ENCODE measurements at regions not wholly inside any gene's neighbourhood (a gene's known extent, or its start where the extent isn't known, plus 50 kb on each side); places are given as distances from the start of the nearest gene placed in this dataset.
"Not testable (repeated sequence)": the region's sequence is repeated elsewhere in the genome, so short reads cannot be mapped to it uniquely, and the experiment has no call there.

- Mint-ChIP-seq H3K36me3 (ENCODE audit: low read depth) (no peaks in the 10 kb centered on the region), H3K4me3 (no peak overlapping the region), H3K4me1 (ENCODE audit: low read depth) (no peaks in the 10 kb centered on the region), H3K9me3 (no peaks in the 10 kb centered on the region), H3K27me3 (ENCODE audit: low read depth) (peaks cover 27% of the 10 kb centered on the region), H3K27ac (no peak overlapping the region)
These were observed 170.2 kb downstream of the RGS9 start for GRCh38 chr17:65307081-65307960.

- Mint-ChIP-seq H3K4me3 (no peak overlapping the region), H3K27ac (no peak overlapping the region), H3K4me1 (ENCODE audit: low read depth) (no peaks in the 10 kb centered on the region), H3K36me3 (ENCODE audit: low read depth) (no peaks in the 10 kb centered on the region), H3K9me3 (no peaks in the 10 kb centered on the region), H3K27me3 (ENCODE audit: low read depth) (peaks cover 14% of the 10 kb centered on the region)
These were observed 168.6 kb downstream of the RGS9 start for GRCh38 chr17:65305778-65306177.

- H3K27ac Mint-ChIP-seq = no peak overlapping the region
- no peaks in the 10 kb centered on the region for H3K9me3 Mint-ChIP-seq
- no peaks in the 10 kb centered on the region for H3K4me1 Mint-ChIP-seq (ENCODE audit: low read depth)
- no peaks in the 10 kb centered on the region for H3K36me3 Mint-ChIP-seq (ENCODE audit: low read depth)
- no peak overlapping the region for H3K4me3 Mint-ChIP-seq
- H3K27me3 Mint-ChIP-seq (ENCODE audit: low read depth) = peaks cover 11% of the 10 kb centered on the region
These were observed 167.9 kb downstream of the RGS9 start for GRCh38 chr17:65305116-65305515.

GRCh38 chr17:65301882-65302281, 164.7 kb downstream of the RGS9 start:
- not testable (repeated sequence) for H3K27ac Mint-ChIP-seq; H3K9me3 Mint-ChIP-seq; H3K4me3 Mint-ChIP-seq; H3K36me3 Mint-ChIP-seq (ENCODE audit: low read depth); H3K4me1 Mint-ChIP-seq (ENCODE audit: low read depth)
- peaks cover 11% of the 10 kb centered on the region for H3K27me3 Mint-ChIP-seq (ENCODE audit: low read depth)

GRCh38 chr17:65301184-65301583, 164.0 kb downstream of the RGS9 start:
- Mint-ChIP-seq H3K36me3 (ENCODE audit: low read depth) (no peaks in the 10 kb centered on the region), H3K27me3 (ENCODE audit: low read depth) (peaks cover 11% of the 10 kb centered on the region), H3K4me1 (ENCODE audit: low read depth) (no peaks in the 10 kb centered on the region), H3K4me3 (no peak overlapping the region), H3K27ac (no peak overlapping the region), H3K9me3 (no peaks in the 10 kb centered on the region)

- no peaks in the 10 kb centered on the region for H3K36me3 Mint-ChIP-seq (ENCODE audit: low read depth)
- no peaks in the 10 kb centered on the region for H3K4me1 Mint-ChIP-seq (ENCODE audit: low read depth)
- H3K9me3 Mint-ChIP-seq = no peaks in the 10 kb centered on the region
- peaks cover 13% of the 10 kb centered on the region for H3K27me3 Mint-ChIP-seq (ENCODE audit: low read depth)
- no peak overlapping the region for H3K27ac Mint-ChIP-seq
- H3K4me3 Mint-ChIP-seq = no peak overlapping the region
These were observed 160.7 kb downstream of the RGS9 start for GRCh38 chr17:65297916-65298315.

GRCh38 chr17:65297384-65297783, 160.2 kb downstream of the RGS9 start:
- H3K4me3 Mint-ChIP-seq = no peak overlapping the region
- H3K4me1 Mint-ChIP-seq (ENCODE audit: low read depth) = no peaks in the 10 kb centered on the region
- H3K36me3 Mint-ChIP-seq (ENCODE audit: low read depth) = no peaks in the 10 kb centered on the region
- peaks cover 7% of the 10 kb centered on the region for H3K27me3 Mint-ChIP-seq (ENCODE audit: low read depth)
- H3K9me3 Mint-ChIP-seq = no peaks in the 10 kb centered on the region
- no peak overlapping the region for H3K27ac Mint-ChIP-seq

- no peak overlapping the region for H3K4me3 Mint-ChIP-seq
- H3K36me3 Mint-ChIP-seq (ENCODE audit: low read depth) = no peaks in the 10 kb centered on the region
- H3K9me3 Mint-ChIP-seq = no peaks in the 10 kb centered on the region
- H3K27me3 Mint-ChIP-seq (ENCODE audit: low read depth) = peaks cover 5% of the 10 kb centered on the region
- no peak overlapping the region for H3K27ac Mint-ChIP-seq
- H3K4me1 Mint-ChIP-seq (ENCODE audit: low read depth) = no peaks in the 10 kb centered on the region
These were observed 157.1 kb downstream of the RGS9 start for GRCh38 chr17:65294181-65294719.

GRCh38 chr17:65293584-65294180, 156.5 kb downstream of the RGS9 start:
- H3K4me3 Mint-ChIP-seq = no peak overlapping the region
- no peaks in the 10 kb centered on the region for H3K36me3 Mint-ChIP-seq (ENCODE audit: low read depth)
- no peak overlapping the region for H3K27ac Mint-ChIP-seq
- no peaks in the 10 kb centered on the region for H3K4me1 Mint-ChIP-seq (ENCODE audit: low read depth)
- H3K9me3 Mint-ChIP-seq = no peaks in the 10 kb centered on the region
- peaks cover 5% of the 10 kb centered on the region for H3K27me3 Mint-ChIP-seq (ENCODE audit: low read depth)

GRCh38 chr17:65292430-65292829, 155.3 kb downstream of the RGS9 start:
- Mint-ChIP-seq H3K27me3 (ENCODE audit: low read depth) (peaks cover 5% of the 10 kb centered on the region), H3K9me3 (no peaks in the 10 kb centered on the region), H3K27ac (no peak overlapping the region), H3K36me3 (ENCODE audit: low read depth) (no peaks in the 10 kb centered on the region), H3K4me1 (ENCODE audit: low read depth) (no peaks in the 10 kb centered on the region), H3K4me3 (no peak overlapping the region)

- not testable (repeated sequence) for H3K36me3 Mint-ChIP-seq (ENCODE audit: low read depth); H3K27ac Mint-ChIP-seq; H3K4me3 Mint-ChIP-seq; H3K4me1 Mint-ChIP-seq (ENCODE audit: low read depth); H3K9me3 Mint-ChIP-seq; H3K27me3 Mint-ChIP-seq (ENCODE audit: low read depth)
These were observed 154.1 kb downstream of the RGS9 start for GRCh38 chr17:65291301-65291700.

- no peak overlapping the region for H3K27ac Mint-ChIP-seq
- no peaks in the 10 kb centered on the region for H3K4me1 Mint-ChIP-seq (ENCODE audit: low read depth)
- H3K27me3 Mint-ChIP-seq (ENCODE audit: low read depth) = peaks cover 10% of the 10 kb centered on the region
- no peak overlapping the region for H3K4me3 Mint-ChIP-seq
- no peaks in the 10 kb centered on the region for H3K9me3 Mint-ChIP-seq
- H3K36me3 Mint-ChIP-seq (ENCODE audit: low read depth) = no peaks in the 10 kb centered on the region
These were observed 153.4 kb downstream of the RGS9 start for GRCh38 chr17:65290616-65291015.

GRCh38 chr17:65290056-65290455, 152.9 kb downstream of the RGS9 start:
- Mint-ChIP-seq H3K27me3 (ENCODE audit: low read depth) (peaks cover 10% of the 10 kb centered on the region), H3K36me3 (ENCODE audit: low read depth) (no peaks in the 10 kb centered on the region), H3K4me1 (ENCODE audit: low read depth) (no peaks in the 10 kb centered on the region), H3K27ac (no peak overlapping the region), H3K4me3 (no peak overlapping the region), H3K9me3 (no peaks in the 10 kb centered on the region)

GRCh38 chr17:65287040-65287439, 149.9 kb downstream of the RGS9 start:
- no peaks in the 10 kb centered on the region for H3K36me3 Mint-ChIP-seq (ENCODE audit: low read depth)
- no peak overlapping the region for H3K27ac Mint-ChIP-seq
- peaks cover 9% of the 10 kb centered on the region for H3K27me3 Mint-ChIP-seq (ENCODE audit: low read depth)
- H3K4me1 Mint-ChIP-seq (ENCODE audit: low read depth) = no peaks in the 10 kb centered on the region
- H3K9me3 Mint-ChIP-seq = no peaks in the 10 kb centered on the region
- H3K4me3 Mint-ChIP-seq = no peak overlapping the region

- no peak overlapping the region for H3K4me3 Mint-ChIP-seq
- peaks cover 9% of the 10 kb centered on the region for H3K27me3 Mint-ChIP-seq (ENCODE audit: low read depth)
- no peak overlapping the region for H3K27ac Mint-ChIP-seq
- H3K9me3 Mint-ChIP-seq = no peaks in the 10 kb centered on the region
- no peaks in the 10 kb centered on the region for H3K4me1 Mint-ChIP-seq (ENCODE audit: low read depth)
- H3K36me3 Mint-ChIP-seq (ENCODE audit: low read depth) = no peaks in the 10 kb centered on the region
These were observed 146.5 kb downstream of the RGS9 start for GRCh38 chr17:65283704-65284103.
